IMR-90 (cell line): ENCODE measurements at regions not wholly inside any gene's neighbourhood (a gene's known extent, or its start where the extent isn't known, plus 50 kb on each side); places are given as distances from the start of the nearest gene placed in this dataset.

Experiments used
- BHLHE40 ChIP-seq: fragments of 150-350 bp; IDR thresholded peaks from 2 replicates; pipeline ENCODE4 v1.6.1; 2016; ENCODE audit warnings: mild to moderate bottlenecking, low read depth, low read length
- CHD1 ChIP-seq: IDR thresholded peaks from 2 replicates; pipeline ENCODE4 v1.6.1; 2012; ENCODE audit warnings: low read depth, low read length, improper control_type of control experiment
- CTCF ChIP-seq: conservative IDR thresholded peaks from 2 replicates; pipeline ENCODE4 v1.5.1; 2012; ENCODE audit warnings: mild to moderate bottlenecking, low read depth, low read length, improper control_type of control experiment
- POLR2A ChIP-seq: IDR thresholded peaks from 2 replicates; pipeline ENCODE4 v1.6.1; 2012; ENCODE audit warnings: mild to moderate bottlenecking, low read depth, low read length
- SMC3 ChIP-seq: fragments of 150-350 bp; IDR thresholded peaks from 2 replicates; pipeline ENCODE4 v1.6.1; 2016; ENCODE audit warnings: low read depth, mild to moderate bottlenecking, antibody characterized with exemption, low read length, moderate library complexity
- TF ChIP-seq, protein P1 (sequence below): fragments of 150-350 bp; IDR thresholded peaks from 2 replicates; pipeline ENCODE4 v1.6.1; 2017; ENCODE audit warnings: mild to moderate bottlenecking, antibody characterized with exemption, low read length, low read depth
- TF ChIP-seq, protein P2 (sequence below): fragments of 150-350 bp; IDR thresholded peaks from 2 replicates; pipeline ENCODE4 v1.6.1; 2016; ENCODE audit warnings: low read depth, mild to moderate bottlenecking, low read length, moderate library complexity, borderline replicate concordance

DNA sequence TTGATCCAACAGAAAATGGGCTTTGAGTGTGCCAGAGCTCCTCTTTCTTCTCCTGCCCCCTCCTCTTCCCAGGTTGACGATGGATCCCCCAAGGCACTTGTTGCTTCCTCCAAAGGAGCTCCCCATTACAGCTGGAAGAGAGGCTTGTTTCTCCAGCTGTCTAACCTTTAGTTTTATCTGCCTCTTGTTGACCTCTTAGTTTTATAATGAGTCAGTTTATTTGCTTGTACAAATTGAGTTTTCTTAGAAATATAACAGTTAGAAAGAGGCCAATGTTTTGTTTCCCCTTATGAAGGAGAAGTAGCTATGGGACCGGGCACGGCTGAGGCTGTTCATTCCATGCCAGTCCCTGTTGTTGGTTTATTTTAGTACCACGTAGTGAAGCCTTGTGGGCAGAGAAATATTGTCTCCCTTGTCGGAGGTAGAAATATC lies 158.2 kb downstream of the SPRY1 start:
- no peak for TF ChIP-seq CTCF
- no peak for TF ChIP-seq POLR2A
- TF ChIP-seq SMC3, result no peak
- no peak for TF ChIP-seq BHLHE40
- TF ChIP-seq, protein P1, sequence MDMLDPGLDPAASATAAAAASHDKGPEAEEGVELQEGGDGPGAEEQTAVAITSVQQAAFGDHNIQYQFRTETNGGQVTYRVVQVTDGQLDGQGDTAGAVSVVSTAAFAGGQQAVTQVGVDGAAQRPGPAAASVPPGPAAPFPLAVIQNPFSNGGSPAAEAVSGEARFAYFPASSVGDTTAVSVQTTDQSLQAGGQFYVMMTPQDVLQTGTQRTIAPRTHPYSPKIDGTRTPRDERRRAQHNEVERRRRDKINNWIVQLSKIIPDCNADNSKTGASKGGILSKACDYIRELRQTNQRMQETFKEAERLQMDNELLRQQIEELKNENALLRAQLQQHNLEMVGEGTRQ, result no peak
- TF ChIP-seq CHD1, result no peak
- TF ChIP-seq, protein P2, sequence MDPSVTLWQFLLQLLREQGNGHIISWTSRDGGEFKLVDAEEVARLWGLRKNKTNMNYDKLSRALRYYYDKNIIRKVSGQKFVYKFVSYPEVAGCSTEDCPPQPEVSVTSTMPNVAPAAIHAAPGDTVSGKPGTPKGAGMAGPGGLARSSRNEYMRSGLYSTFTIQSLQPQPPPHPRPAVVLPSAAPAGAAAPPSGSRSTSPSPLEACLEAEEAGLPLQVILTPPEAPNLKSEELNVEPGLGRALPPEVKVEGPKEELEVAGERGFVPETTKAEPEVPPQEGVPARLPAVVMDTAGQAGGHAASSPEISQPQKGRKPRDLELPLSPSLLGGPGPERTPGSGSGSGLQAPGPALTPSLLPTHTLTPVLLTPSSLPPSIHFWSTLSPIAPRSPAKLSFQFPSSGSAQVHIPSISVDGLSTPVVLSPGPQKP, result no peak
